ENCODE measurements at regions not wholly inside any gene's neighbourhood (a gene's known extent, or its start where the extent isn't known, plus 50 kb on each side); places are given as distances from the start of the nearest gene placed in this dataset.

GRCh38 chr16:5432166-5432565, 334.6 kb upstream of the EEF2KMT start:
- intact Hi-C loops (cut with micrococcal nuclease), result no loop called here
- ATAC-seq (no peak), DNase-seq (no peak)

DNA sequence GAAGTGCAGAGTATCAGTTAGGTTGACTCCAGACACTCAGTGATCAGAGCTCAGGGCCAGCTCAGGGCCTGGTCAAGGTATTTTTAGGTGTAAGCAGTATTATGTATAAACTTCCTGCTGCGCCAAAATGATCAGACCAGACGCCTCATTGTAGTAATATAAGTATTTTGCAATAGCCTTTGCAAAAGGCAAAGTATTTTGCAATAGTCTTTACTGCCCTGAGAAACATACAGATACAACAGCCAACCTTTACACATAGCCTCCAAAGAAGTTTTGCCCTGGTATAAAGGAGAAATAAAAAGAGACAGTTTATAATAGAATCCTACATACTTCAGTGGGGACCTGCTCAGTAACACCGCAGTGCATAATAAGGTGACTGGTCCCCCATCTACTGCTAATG, 333.0 kb upstream of the EEF2KMT start:
- DNase-seq (no peak), ATAC-seq (no peak)
- intact Hi-C loops (cut with micrococcal nuclease), result no loop called here

GRCh38 chr16:5428932-5429331, 331.3 kb upstream of the EEF2KMT start:
- ATAC-seq (no peak), DNase-seq (no peak)
- intact Hi-C loops (cut with micrococcal nuclease), result no loop called here

DNA sequence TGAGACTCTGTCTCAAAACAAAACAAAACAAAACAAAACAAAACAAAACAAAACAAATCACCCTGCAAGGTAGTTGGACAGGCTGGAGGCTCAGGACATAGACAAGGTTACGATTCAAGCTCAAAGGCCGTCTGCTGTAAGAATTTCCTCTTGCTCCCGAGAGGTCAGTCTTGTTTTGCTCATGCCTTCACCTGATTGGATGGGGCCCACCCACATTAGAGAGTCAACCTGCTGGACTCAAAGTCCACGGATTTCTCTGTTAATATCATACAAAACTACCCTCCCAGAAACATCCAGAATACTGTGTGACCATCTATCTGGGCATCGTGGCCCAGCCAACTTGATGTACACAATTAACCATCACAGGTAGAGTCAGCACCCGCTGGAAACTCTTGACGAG, 330.0 kb upstream of the EEF2KMT start:
- ATAC-seq (no peak), DNase-seq (no peak)
- intact Hi-C loops (cut with micrococcal nuclease), result no loop called here

DNA sequence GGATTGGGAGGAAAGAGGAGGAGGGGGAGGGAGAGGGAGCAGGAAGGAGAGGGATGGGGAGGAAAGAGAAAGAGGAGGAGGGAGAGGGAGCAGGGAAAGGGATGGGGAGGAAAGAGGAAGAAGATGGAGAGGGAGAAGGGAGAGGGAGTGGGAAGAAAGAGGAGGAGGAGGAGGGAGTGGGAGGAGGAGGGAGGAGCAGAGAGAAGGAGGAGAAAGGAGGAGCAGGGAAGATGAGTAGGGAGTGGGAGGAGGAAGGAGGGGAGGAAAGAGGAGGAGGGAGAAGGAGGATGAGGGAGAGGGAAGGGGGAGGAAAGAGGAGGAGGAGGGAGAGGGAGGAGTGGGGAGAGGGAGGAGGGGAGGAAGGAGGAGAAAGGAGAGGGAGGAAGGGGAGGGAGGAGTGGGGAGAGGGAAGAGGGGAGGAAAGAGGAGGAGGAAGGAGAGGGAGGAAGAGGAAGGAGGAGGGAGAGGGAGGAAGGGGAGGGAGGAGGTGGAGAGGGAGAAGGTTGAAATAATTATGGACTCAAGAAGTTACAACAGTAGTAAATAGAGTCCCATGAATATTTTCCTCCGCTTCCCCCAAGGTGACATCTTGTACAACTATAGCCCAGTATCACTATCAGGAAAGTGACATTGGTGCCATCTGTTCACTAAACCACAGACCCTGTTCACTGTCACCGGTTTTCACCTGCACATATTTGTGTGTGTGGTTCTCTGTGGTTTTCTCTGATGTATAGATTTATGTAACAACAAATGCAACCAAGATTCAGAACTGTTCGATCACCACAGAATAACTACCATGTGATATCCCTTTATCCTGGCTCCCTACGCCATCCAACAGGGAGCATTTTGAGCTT, 325.3 kb upstream of the EEF2KMT start:
- ATAC-seq (no peak), DNase-seq (no peak)
- intact Hi-C loops (cut with micrococcal nuclease), result no loop called here

GRCh38 chr16:5422047-5422446, 324.5 kb upstream of the EEF2KMT start:
- intact Hi-C loops (cut with micrococcal nuclease), result no loop called here
- ATAC-seq (no peak), DNase-seq (no peak)

- ATAC-seq (no peak), DNase-seq (no peak)
- intact Hi-C loops (cut with micrococcal nuclease), result no loop called here
Observed at GRCh38 chr16:5416013-5416412, 318.4 kb upstream of the EEF2KMT start.

- intact Hi-C loops (cut with micrococcal nuclease), result no loop called here
- no peak for DNase-seq
- ATAC-seq, result no peak
Observed at GRCh38 chr16:5415123-5415522, 317.5 kb upstream of the EEF2KMT start.

DNA sequence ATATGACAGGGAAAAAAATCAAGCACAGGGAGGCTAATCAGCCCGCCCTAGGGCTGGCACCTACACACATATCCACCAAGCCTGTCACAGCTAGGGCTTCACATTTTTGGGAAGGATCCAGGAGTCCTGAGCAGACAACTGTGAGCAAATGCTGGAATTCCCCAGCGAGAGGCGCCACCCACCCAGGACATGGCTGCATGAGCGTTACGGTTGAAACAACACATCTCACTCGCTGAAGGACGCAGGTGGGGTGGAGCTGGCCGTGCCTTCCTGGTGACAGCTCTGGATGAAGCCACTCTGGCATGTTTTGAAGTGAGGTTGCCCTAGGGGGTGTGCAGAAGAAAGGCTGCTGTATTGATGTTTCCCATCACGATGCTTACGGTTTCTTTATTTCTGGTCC, 315.1 kb upstream of the EEF2KMT start:
- DNase-seq, result no peak
- intact Hi-C loops (cut with micrococcal nuclease), result no loop called here
- no peak for ATAC-seq

GRCh38 chr16:5398203-5398602, 300.6 kb upstream of the EEF2KMT start:
- intact Hi-C loops (cut with micrococcal nuclease), result no loop called here
- ATAC-seq (no peak), DNase-seq (no peak)

- ATAC-seq (no peak), DNase-seq (no peak)
- intact Hi-C loops (cut with micrococcal nuclease), result no loop called here
Observed at GRCh38 chr16:5396880-5397279, 299.3 kb upstream of the EEF2KMT start.

- ATAC-seq, result no peak
- intact Hi-C loops (cut with micrococcal nuclease), result no loop called here
- DNase-seq, result no peak
Observed at GRCh38 chr16:5393070-5393469, 295.5 kb upstream of the EEF2KMT start.

- DNase-seq (no peak), ATAC-seq (no peak)
- intact Hi-C loops (cut with micrococcal nuclease), result no loop called here
Observed at GRCh38 chr16:5386989-5387388, 289.4 kb upstream of the EEF2KMT start.

DNA sequence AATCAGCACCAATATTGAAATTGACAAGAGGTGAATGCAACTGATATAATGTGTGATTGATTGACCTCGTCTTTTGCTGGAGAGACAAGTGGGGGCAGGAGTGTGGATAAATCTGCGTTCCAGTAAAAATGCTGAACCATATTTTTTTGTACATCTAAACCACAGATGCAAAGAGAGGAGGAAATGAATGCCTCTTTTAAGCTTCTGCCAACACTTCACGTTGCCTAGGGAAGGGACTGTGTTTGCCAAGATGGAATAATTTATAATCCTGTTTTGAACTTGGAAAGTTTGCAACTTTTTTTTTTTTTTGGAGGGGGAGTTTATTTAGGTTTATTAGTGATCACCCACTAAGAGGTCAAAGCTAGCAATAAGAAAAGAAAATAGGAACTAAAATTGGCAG, 288.2 kb upstream of the EEF2KMT start:
- no peak for ATAC-seq

DNA sequence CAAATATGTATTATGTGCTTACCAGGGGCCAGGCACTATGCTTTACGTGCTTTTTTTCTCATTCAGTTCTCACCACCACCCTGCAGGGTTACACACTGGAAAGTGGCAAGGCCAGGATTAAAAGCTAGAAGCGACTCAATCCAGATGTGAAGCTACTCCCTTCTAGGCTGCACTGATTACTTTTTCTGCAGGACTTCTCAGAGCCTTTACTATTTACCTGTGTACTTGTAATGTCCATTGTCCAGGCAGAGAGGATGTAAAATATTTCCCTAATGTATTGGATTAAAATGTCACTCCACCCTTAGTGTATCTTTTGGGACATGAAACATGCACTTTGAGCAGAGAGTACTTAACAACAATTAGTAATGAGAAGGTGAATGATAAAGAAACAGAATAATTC, 287.5 kb upstream of the EEF2KMT start:
- intact Hi-C loops (cut with micrococcal nuclease), result no loop called here
- ATAC-seq (no peak), DNase-seq (no peak)

More for the DNA sequence above, 288.2 kb upstream of the EEF2KMT start:
- DNase-seq, result no peak
- intact Hi-C loops (cut with micrococcal nuclease), result no loop called here

DNA sequence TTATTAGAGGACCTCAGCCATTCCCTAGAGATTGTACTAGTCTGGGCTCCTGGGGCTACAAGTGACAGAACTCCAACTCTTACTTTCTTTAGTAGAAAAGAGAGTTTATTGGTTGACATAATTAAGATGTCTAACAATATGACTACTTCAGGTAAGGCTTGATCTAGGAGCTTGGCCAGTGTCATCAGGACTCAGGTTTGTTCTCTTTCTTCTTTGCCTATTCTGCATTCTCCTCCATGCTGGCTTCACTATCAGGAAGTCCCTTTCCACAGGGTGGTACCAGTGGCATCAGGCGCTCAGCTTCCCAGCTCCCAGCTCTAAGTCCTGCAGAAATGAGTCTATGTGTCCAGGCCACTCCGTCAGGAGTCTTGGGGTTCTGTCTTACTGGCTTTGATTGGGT, 286.1 kb upstream of the EEF2KMT start:
- DNase-seq (no peak), ATAC-seq (no peak)
- intact Hi-C loops (cut with micrococcal nuclease), result no loop called here

GRCh38 chr16:5382484-5382883, 284.9 kb upstream of the EEF2KMT start:
- intact Hi-C loops (cut with micrococcal nuclease), result no loop called here
- no peak for ATAC-seq
- DNase-seq, result no peak

- no peak for DNase-seq
- ATAC-seq, result no peak
- intact Hi-C loops (cut with micrococcal nuclease), result no loop called here
Observed at GRCh38 chr16:5381481-5381880, 283.9 kb upstream of the EEF2KMT start.

DNA sequence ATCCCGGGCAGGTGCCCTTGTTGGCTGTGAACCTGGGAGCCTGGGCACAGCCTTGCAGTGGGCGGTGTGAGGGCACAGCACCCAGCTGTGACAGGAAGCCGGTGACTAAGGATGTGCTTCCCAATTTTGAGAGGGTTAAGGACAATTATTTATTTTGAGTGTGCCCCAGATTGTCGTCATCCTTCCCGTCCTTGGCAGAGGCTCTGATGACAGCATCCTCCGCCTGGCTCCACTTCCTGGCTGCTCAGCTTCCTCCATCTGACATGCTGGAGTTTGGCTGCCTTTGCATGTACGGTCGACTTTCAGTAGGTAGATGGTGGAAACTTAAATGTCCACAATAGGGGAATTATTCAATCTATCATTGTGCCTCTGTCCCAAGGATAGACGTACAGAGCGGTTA, 282.4 kb upstream of the EEF2KMT start:
- intact Hi-C loops (cut with micrococcal nuclease), result no loop called here
- DNase-seq, result no peak

GRCh38 chr16:5378531-5378930, 280.9 kb upstream of the EEF2KMT start:
- DNase-seq (no peak), ATAC-seq (no peak)
- intact Hi-C loops (cut with micrococcal nuclease), result no loop called here

More for the DNA sequence above, 282.4 kb upstream of the EEF2KMT start:
- ATAC-seq, result no peak

GRCh38 chr16:5377280-5377898, 279.8 kb upstream of the EEF2KMT start:
- intact Hi-C loops (cut with micrococcal nuclease), result no loop called here
- DNase-seq (no peak), ATAC-seq (no peak)
